ENCODE measurements at regions not wholly inside any gene's neighbourhood (a gene's known extent, or its start where the extent isn't known, plus 50 kb on each side); places are given as distances from the start of the nearest gene placed in this dataset.
"Not testable (repeated sequence)": the region's sequence is repeated elsewhere in the genome, so short reads cannot be mapped to it uniquely, and the experiment has no call there.

DNA sequence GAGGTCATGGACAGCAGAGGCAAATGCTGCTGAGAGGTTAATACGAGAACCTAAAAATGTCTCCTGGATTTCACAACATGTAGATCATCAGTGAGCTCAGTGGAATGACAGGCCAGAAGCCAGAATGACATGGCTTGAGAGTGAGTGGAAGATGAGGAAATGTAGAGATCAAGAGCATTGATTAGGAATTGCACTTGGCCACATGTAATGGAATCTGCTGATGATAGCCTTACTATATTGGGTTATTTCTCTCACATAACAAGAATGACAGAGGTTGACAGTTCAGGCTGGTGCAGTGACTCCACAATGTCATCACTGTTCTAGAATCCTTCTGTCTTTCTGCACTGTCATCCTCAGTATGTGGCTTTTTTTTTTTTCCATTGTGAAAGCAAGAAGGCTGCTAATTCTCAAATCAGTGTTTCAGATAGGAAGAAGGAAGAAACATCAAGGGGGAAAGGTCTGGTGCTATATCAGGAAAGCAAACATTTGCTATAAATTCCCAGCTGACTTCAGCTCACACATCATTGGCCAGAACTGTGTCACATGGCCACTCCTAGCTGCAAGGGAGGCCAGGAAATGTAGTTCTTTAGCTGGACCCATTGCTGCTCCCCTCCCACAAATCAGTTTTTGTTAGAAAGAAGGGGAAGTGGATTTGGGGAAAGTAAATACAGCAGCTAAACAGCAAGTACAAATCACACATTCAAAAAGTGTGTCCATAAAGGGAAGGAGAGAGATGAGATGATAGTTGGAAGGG is 127.2 kb downstream of the FAM161A start:
- no peak for DNase-seq
- in situ Hi-C loops (cut with MboI; ENCODE audit: low pct_unique_long_range_greater_than_20kb, low sequenced_read_pairs), result no loop called here

DNA sequence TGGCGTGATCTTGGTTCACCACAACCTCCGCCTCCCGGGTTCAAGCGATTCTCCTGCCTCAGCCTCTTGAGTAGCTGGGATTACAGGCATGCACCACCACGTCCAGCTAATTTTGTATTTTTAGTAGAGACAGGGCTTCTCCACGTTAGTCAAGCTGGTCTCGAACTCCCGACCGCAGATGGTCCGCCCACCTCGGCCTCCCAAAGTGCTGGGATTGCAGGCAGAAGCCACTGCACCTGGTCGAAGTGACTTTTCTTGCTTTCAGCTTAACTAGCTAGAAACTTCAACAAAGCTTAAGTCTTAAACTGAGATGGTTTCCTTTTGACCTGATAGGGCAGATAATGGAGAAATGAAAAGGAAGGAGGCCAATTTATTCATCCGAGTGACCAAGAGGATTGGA is 130.5 kb downstream of the FAM161A start:
- not testable (repeated sequence) for DNase-seq

DNA sequence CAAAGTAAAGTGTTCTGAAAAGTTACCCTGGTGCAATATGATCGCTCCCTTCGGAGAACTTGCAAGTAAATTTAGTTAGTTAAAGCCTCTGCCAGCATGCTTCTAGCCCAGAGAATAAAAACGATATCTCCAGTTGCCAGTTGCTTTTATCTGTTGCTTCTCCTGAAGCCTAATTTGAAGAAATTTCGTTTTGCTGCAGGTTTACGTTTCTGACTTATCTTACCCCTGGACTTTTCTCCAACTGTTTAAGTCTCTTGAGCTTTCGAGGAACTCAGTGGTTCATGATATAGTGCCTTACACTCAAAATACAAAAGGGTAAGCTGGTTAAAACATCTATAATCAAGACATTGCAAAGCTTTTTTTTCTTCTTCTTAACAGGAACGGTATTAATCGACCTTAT is 131.1 kb downstream of the FAM161A start:
- in situ Hi-C loops (cut with MboI; ENCODE audit: low pct_unique_long_range_greater_than_20kb, low sequenced_read_pairs), result no loop called here
- DNase-seq, result no peak

More for the DNA sequence above, 130.5 kb downstream of the FAM161A start:
- in situ Hi-C loops (cut with MboI; ENCODE audit: low pct_unique_long_range_greater_than_20kb, low sequenced_read_pairs), result not testable (repeated sequence)

DNA sequence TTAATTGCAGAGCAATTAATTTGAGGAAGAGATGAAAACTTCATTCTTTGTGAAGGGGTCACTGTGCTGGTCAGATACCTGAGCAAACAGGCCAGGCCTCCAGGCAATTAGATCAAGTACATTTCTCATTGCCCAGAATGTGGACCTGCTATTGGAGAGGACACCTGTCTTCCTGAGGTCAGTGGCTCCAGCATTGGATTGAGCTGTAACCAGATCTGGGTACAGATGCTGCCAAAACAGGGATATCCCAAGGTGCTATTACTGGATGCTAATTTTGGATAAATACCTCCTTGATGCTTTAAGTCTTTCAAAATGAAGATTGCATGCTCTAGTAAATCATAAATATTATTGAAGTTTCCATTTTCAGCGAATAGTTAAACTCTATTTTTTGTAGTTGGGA is 131.5 kb downstream of the FAM161A start:
- no peak for DNase-seq
- in situ Hi-C loops (cut with MboI; ENCODE audit: low pct_unique_long_range_greater_than_20kb, low sequenced_read_pairs), result no loop called here

DNA sequence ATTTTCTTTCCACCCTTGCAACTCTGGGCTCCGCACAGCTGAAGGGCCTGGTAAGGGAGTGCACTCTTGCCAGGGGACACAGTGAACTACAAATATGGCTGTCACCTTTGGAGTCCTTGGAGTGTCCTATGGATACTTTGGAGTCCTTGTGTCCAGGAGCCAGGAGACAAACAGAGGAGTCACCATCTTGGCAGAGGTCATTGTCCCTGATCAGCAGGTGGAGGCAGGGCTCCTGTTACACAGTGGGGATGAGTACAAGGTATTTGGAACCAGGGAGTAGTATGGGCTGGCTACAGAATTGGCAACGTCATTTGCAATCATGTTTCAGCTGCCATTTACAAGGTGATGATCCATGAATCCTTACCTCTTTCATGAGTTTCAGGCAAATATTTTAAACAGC is 132.5 kb downstream of the FAM161A start:
- no peak for DNase-seq
- in situ Hi-C loops (cut with MboI; ENCODE audit: low pct_unique_long_range_greater_than_20kb, low sequenced_read_pairs), result no loop called here

DNA sequence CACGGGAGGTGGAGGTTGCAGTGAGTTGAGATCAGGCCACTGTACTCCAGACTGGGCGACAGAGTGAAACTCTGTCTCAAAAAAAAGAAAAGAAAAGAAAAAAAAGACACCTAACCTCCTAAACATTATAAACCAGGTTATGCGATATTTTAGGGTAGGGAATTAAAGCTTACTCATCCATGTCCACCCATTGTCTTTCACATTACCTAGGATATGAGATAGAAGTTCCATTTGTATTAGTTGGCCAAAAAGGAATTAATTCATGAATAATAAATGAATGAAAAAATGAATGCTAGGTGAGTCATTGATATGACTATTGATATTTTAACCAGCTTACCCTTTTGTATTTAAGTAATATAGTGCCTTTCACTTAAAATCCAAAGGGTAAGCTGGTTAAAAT is 132.9 kb downstream of the FAM161A start:
- in situ Hi-C loops (cut with MboI; ENCODE audit: low pct_unique_long_range_greater_than_20kb, low sequenced_read_pairs), result no loop called here

DNA sequence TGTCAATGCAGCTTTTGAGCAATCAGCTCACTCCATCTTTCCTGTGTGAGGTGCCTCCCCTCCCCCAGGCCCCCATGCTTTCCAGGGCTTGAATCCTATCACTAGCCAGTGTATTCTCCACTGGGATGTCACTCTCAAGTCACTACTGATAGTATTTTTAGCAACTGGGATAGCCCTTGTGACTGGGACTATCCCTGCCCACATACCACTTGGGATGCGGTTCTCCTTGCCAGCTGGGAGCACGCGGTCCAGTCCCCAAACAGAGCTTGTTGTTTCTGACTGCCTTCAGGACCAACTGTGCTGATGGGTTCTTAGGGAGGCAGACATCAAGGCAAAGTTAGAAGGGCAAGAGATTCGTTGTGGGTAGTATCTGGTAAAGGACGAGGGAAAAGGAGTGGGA is 134.9 kb downstream of the FAM161A start:
- DNase-seq, result no peak
- in situ Hi-C loops (cut with MboI; ENCODE audit: low pct_unique_long_range_greater_than_20kb, low sequenced_read_pairs), result no loop called here

More for the DNA sequence above, 132.9 kb downstream of the FAM161A start:
- DNase-seq, result no peak

DNA sequence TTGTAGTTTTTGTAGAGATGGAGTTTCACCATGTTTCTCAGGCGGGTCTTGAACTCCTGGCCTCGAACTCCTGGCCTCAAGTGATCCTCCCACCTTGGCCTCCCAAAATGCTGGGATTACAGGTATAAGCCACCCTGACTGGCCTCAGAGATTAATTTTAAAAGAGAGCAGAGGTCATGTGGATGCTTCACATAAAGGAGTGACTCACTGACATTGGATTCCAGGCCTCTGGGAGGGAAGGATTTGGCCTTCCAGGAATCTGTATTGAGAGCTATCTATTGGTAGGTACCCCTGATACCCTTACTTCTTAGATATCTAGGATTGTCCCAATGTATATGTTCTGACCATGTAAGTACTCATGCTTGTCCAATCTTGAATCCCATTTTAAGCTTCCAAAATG is 138.4 kb downstream of the FAM161A start:
- no peak for DNase-seq
- in situ Hi-C loops (cut with MboI; ENCODE audit: low pct_unique_long_range_greater_than_20kb, low sequenced_read_pairs), result no loop called here

DNA sequence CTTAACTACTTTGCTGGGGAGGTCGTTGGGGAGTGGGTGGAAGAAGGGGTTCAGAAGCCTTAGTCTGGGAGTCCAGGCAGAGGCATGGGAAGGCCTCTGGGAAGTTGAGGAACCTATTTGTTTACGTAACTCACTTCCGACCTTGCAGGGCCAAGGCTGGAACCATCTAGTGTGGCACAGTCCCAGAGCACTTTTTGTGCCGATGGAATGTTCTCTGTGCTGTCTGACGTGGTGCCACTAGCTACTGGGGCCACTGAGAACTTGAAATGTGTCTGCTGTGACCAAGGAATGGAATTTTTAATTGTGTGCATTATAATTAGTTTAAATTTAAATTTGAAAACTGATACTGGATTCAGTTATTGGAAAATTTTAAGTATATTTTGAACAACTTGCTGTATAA is 139.7 kb downstream of the FAM161A start:
- in situ Hi-C loops (cut with MboI; ENCODE audit: low pct_unique_long_range_greater_than_20kb, low sequenced_read_pairs), result no loop called here
- DNase-seq, result no peak

DNA sequence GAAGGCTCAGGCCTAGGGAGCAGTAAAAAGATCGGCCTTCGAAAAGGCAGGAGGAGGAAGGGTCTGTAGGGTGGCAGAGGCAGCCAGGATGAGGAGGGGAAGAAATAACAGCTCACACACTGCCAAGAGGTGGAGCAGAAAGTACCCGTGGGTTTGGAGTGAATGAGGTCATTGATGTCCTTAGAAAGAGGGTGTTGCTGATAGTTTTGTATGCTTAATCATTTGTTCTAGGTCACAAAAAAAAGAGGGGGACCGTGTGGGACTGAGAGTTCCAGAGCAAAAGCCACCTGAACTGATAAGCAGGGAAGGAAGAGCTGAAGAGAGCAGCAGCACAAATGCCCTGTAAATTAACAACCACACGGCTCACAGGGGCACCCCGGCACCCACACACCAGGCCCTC is 140.4 kb downstream of the FAM161A start:
- in situ Hi-C loops (cut with MboI; ENCODE audit: low pct_unique_long_range_greater_than_20kb, low sequenced_read_pairs), result no loop called here
- no peak for DNase-seq

DNA sequence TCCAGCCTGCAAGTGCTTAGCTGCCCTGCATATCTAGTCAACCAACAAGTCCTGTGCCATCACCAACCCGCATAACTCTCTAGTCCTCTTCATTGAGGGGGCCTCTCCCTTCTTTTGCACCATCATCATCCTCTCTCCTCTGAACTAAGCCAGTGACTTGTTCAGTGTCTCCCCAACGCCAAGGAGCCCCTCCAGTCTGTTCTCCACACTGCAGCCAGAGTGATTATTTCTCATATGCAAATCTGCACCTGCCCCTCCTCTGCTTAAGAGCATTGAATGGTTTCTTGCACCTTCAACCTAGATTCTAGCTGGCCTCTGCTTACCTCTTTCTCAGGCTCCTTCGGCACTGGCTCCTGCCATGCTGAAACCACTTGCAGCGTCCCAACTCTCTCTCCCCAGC is 141.8 kb downstream of the FAM161A start:
- no peak for DNase-seq
- in situ Hi-C loops (cut with MboI; ENCODE audit: low pct_unique_long_range_greater_than_20kb, low sequenced_read_pairs), result no loop called here

DNA sequence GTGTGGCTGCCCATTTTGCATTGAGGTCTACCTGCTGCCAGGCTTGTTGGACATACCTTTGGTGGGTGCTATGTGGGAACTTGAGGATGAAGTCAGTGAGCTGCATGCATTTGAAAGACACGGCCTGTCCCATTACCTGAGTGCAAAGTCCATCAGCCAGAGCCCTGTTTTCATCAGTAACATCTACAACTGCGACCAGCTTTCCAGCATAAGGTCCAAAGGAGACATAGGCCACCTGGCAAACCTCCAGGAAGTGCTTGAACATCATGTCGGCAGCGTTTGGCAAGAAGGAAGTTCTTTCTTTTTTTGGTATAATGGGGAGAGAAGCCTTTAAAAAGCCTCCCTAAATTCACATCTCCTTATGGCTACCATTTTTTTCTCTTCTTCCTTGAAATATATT is 143.1 kb downstream of the FAM161A start:
- in situ Hi-C loops (cut with MboI; ENCODE audit: low pct_unique_long_range_greater_than_20kb, low sequenced_read_pairs), result no loop called here
- DNase-seq, result no peak

DNA sequence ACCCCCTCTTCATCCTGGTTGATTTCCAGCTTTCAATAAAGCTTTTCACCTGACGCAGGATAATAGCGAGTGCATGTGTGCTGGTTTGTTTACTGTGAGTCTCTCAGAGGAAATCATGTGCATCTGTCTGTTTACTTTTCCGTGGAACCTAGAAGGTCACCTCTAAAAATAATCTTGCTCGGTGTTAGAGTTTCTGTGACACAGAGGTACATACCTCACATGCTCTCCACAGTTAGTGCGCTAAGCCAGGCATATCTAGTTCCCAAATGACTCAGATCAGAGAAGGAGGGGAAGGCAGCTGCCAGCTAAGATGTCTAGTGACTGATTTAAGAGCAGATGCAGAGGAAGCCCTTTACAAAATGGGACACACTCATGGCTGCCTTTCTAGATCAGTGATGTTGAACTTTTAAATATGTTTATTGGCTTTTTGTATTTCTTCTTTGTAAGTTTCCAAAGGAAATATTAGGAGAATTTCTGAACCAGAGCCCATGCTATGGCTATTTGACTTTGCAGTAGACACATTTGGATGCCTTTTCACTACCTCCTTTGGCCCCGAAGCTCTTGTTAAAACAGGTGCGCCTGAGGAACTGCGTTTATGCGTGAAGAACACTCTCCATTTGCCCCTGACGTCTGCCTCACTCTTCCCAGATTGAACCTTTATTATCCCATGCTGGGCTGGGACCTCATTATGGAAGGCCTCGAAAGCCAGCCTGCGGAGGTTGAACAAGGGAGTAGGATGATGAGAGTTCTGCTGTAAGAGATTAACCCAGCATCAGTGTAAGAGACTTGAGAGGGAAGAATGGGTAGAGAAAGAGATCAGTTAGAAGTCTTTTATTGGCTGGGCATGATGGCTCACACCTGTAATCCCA is 145.6 kb downstream of the FAM161A start:
- in situ Hi-C loops (cut with MboI; ENCODE audit: low pct_unique_long_range_greater_than_20kb, low sequenced_read_pairs), result no loop called here
- DNase-seq, result no peak

DNA sequence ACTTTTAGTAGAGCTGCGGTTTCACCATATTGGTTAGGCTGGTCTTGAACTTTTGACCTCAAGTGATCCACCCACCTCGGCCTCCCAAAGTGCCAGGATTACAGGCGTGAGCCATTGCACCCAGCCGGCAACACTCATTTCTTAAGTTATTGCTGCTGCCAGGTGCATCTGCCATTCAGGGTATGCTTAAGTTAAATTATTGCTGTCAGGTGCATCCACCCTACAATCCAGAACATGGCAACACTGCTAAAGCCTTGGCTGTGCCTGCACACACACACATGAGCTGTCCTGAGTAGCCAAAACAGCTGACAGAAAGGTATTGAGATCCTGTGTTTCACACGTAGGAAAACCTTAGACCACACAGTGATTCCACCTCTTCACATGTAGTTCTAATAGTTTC is 148.2 kb downstream of the FAM161A start:
- no peak for DNase-seq
- in situ Hi-C loops (cut with MboI; ENCODE audit: low pct_unique_long_range_greater_than_20kb, low sequenced_read_pairs), result no loop called here

DNA sequence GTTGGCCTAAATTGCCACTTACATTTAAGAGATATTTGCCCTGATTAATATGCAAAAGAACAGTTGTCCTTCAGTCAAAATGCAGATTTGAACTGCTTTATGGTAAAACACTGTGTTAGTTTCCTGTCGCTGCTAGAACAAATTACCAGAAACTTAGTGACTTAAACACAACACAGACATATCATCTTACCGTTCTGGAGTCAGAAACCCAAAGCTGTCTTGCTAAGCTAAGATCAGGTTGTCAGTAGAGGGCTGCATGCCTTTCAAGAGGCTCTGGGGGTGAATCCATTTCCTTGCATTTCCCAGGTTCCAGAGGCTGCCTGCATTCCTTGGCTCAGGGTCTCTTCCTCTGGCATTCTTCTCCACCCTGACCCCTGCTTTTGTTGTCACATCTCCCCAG is 149.5 kb downstream of the FAM161A start:
- no peak for DNase-seq
- in situ Hi-C loops (cut with MboI; ENCODE audit: low pct_unique_long_range_greater_than_20kb, low sequenced_read_pairs), result no loop called here

DNA sequence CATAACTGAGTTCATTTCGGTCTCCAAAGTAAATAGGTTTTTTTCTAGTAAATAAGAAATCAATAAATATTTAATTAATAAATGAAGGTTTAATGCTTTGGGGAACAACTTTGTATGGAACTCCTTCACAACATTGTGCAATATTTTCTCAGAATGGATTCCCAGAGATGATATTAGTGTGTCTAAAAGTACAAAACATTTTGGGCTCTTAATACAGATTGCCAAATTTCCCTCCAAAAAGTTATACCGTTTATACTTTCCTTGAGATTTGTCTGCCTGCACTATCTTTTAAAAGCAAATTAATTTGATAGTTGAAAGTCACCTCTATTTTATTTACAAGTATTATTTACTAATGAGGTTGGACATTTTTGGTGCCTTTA is 151.8 kb downstream of the FAM161A start:
- in situ Hi-C loops (cut with MboI; ENCODE audit: low pct_unique_long_range_greater_than_20kb, low sequenced_read_pairs), result no loop called here
- DNase-seq, result no peak

DNA sequence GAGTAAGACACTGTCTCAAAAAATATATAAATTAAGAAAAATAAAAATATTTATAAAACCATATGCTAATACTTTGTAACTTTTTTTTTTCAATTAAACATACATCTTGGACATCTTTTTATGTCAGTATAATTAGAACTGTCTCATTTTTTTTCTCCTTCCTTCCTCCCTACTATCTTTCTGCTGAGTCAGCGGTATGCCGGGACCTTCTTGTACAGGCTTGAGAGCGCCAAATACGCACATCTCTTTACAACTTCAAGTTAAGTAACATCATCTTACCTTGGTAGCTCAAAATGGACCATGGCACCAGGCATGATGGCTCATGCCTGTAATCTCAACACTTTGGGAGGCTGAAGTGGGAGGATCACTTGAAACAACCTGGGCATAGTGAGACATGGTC is 153.4 kb downstream of the FAM161A start:
- in situ Hi-C loops (cut with MboI; ENCODE audit: low pct_unique_long_range_greater_than_20kb, low sequenced_read_pairs), result no loop called here
- no peak for DNase-seq

DNA sequence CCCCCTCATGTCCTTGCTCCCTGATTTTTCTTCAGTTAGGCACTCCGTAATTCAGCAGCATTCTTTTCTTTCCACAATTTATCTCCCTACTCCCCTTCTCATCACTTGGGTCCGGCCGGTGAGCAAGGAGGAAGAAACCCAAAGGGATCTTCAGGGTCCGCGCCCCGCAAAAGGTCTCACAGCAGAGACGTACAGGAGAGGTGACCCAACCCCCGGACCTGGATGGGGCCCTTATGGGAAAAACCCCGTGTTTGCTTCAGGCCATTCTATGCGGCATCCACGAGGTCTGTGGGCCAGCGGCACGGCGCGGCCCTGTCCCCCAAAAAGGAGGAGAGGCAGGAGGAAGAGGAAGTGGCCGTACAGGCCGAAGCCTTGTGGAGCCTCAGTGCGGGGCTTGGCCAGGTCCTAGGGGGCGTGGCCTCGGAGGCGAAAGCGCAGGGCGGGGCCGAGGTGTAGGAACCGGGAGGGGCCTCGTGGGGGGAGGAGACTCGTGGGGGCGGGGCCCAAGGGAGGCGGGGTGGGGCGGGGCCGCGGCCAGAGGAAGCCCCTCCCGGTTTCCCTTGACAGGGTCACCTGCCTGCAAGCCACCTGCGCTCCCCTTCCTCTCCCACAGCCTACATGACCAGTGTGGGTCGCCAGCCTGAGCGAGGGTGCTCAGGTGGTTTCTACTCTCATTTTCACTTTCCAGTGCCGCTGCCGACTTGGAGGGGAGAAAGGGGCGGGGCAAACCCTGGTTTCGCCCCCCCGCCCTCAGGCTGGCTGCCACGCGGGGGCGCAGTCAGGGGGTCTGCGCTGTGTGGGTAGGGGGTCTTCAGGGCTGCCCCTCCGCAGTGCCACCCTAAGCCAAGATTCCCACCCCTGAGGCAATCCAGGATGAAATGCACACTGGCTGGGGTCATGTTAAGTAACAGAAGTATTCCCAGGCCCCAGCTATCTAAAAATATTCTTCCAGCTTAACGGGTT is 156.4 kb upstream of the XPO1 start:
- peak; percentile 83 for DNase-seq
- in situ Hi-C loops (cut with MboI; ENCODE audit: low pct_unique_long_range_greater_than_20kb, low sequenced_read_pairs), result no loop called here

DNA sequence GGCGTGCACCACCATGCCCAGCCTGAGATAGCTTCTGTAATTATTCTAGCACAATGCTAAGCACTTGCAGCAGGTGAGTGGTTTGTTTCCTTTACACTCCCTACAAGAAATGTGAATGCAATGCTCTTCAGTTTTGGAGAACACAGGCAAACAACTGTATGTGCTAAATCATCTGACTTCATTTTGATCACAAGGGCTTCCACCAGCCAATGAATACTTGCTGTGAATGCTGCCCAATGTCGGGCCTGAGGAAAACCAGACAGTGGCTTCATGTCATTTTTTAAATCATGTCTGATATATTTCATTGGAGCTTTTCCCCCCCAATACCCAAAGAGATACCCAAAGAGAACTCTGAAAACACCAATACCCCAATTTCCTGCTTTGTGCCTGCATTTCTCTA is 155.6 kb upstream of the XPO1 start:
- in situ Hi-C loops (cut with MboI; ENCODE audit: low pct_unique_long_range_greater_than_20kb, low sequenced_read_pairs), result no loop called here
- DNase-seq, result no peak

Measured in KBM-7 (cell line).